H1 (cell line): ENCODE measurements at regions not wholly inside any gene's neighbourhood (a gene's known extent, or its start where the extent isn't known, plus 50 kb on each side); places are given as distances from the start of the nearest gene placed in this dataset.

Experiments
- CTCF ChIA-PET: fragments of 300-600 bp; sonication (Branson Sonifier 250); formaldehyde crosslinking; loops from one replicate; lab custom pipeline; 2021; ENCODE audit not compliant: partially characterized antibody; lab: Charles Lee
- POLR2A ChIA-PET: fragments of 300-600 bp; sonication (Branson Sonifier 250); formaldehyde crosslinking; loops from one replicate; lab custom pipeline; 2021; ENCODE audit warnings: inconsistent platforms; ENCODE audit not compliant: partially characterized antibody; lab: Charles Lee
- DNase-seq, 2 experiments: peaks; one replicate each; pipeline versions ENCODE4 v3.0.0 to v3.0.0-alpha.2; 2010 to 2022; ENCODE audit warnings: low spot score in 2 of 2, low read depth in 1 of 2, mixed read lengths in 1 of 2
- FAIRE-seq: peaks from 2 replicates; lab custom pipeline; 2011; peaks lifted over from hg19 to GRCh38; lab: Jason Lieb, UNC
- H2AFZ ChIP-seq: 2 replicates; pipeline ENCODE4 v1.8.1; 2012; ENCODE audit warnings: low read length, inconsistent platforms
- H2AK5ac ChIP-seq: 2 replicates; pipeline ENCODE4 v1.6.1; 2013; ENCODE audit warnings: low read depth, low read length
- H2BK120ac ChIP-seq: replicated peaks from 2 replicates; pipeline ENCODE3; 2013; ENCODE audit warnings: low read depth, low read length, inconsistent platforms
- H2BK12ac ChIP-seq: 2 replicates; pipeline ENCODE4 v1.6.1; 2013; ENCODE audit warnings: low read depth, low read length
- H2BK15ac ChIP-seq: 2 replicates; pipeline ENCODE4 v1.6.1; 2013; ENCODE audit warnings: low read length
- H2BK20ac ChIP-seq: 2 replicates; pipeline ENCODE4 v1.6.1; 2013; ENCODE audit warnings: low read length
- H2BK5ac ChIP-seq: 2 replicates; pipeline ENCODE4 v1.6.1; 2013; ENCODE audit warnings: low read depth, low read length
- H3K14ac ChIP-seq: 2 replicates; pipeline ENCODE4 v1.6.1; 2013; ENCODE audit warnings: inconsistent platforms; ENCODE audit not compliant: insufficient read length
- H3K18ac ChIP-seq: 2 replicates; pipeline ENCODE4 v1.6.1; 2013; ENCODE audit warnings: low read length; ENCODE audit errors: extremely low read depth
- H3K23ac ChIP-seq: 2 replicates; pipeline ENCODE4 v1.6.1; 2013; ENCODE audit warnings: inconsistent platforms; ENCODE audit not compliant: insufficient read length
- H3K23me2 ChIP-seq: 2 replicates; pipeline ENCODE4 v1.6.1; 2013; ENCODE audit warnings: low read depth, low read length
- H3K27ac ChIP-seq: 2 replicates; pipeline ENCODE4 v1.6.1; 2011; ENCODE audit warnings: low read depth, low read length, inconsistent platforms
- H3K27me3 ChIP-seq, 4 experiments: replicated peaks in 1 of 4; 1 replicate in 1 of 4; 2 replicates in 3 of 4; pipeline versions ENCODE4 v1.6.1 to v1.8.1; 2011 to 2013; ENCODE audit warnings: low read length in 3 of 4, mild to moderate bottlenecking in 3 of 4, inconsistent platforms in 2 of 4, mixed read lengths in 2 of 4, moderate library complexity in 1 of 4; ENCODE audit not compliant: control insufficient read depth in 3 of 4, insufficient read depth in 3 of 4; ENCODE audit errors: extremely low read depth in 1 of 4
- H3K36me3 ChIP-seq, 4 experiments: 2 replicates each; pipeline versions ENCODE4 v1.6.1 to v1.8.1; 2011 to 2013; ENCODE audit warnings: mild to moderate bottlenecking in 4 of 4, low read length in 3 of 4, moderate library complexity in 2 of 4, control low read depth in 1 of 4, inconsistent platforms in 1 of 4; ENCODE audit not compliant: insufficient read depth in 4 of 4, control insufficient read depth in 2 of 4
- H3K4ac ChIP-seq: replicated peaks from 2 replicates; pipeline ENCODE3; 2013; ENCODE audit warnings: low read length, low read depth, mixed read lengths, inconsistent platforms; ENCODE audit not compliant: insufficient read length
- H3K4me1 ChIP-seq, 4 experiments: replicated peaks in 1 of 4; 1 replicate in 1 of 4; 2 replicates in 3 of 4; pipeline versions ENCODE4 v1.6.1 to v1.8.1; 2011 to 2013; ENCODE audit warnings: low read length in 3 of 4, inconsistent platforms in 2 of 4, mixed read lengths in 1 of 4; ENCODE audit not compliant: insufficient read depth in 4 of 4, control insufficient read depth in 3 of 4
- H3K4me2 ChIP-seq, 2 experiments: 2 replicates each; pipeline versions ENCODE4 v1.6.1 to v1.8.1; 2011 to 2013; ENCODE audit warnings: low read depth in 2 of 2, low read length in 2 of 2, control low read depth in 1 of 2, inconsistent platforms in 1 of 2, mild to moderate bottlenecking in 1 of 2; ENCODE audit not compliant: insufficient read depth in 1 of 2
- H3K4me3 ChIP-seq, 4 experiments: fragments of 200-600, 300-600 bp in 1 of 4; sonication (generic), shearing (Covaris generic), sonication (Bioruptor Twin) in 1 of 4; 2 replicates each; pipeline versions ENCODE4 v1.5.1 to v1.8.1; 2011 to 2016; ENCODE audit warnings: low read length in 4 of 4, low read depth in 3 of 4, control low read depth in 2 of 4, inconsistent platforms in 2 of 4, mild to moderate bottlenecking in 2 of 4, mixed read lengths in 1 of 4, moderate library complexity in 1 of 4; ENCODE audit not compliant: insufficient read depth in 2 of 4; ENCODE audit errors: extremely low read depth in 1 of 4
- H3K56ac ChIP-seq: replicated peaks from 2 replicates; pipeline ENCODE3; 2013; ENCODE audit warnings: low read depth, mild to moderate bottlenecking, mixed read lengths, low read length, inconsistent platforms; ENCODE audit not compliant: insufficient read length
- H3K79me1 ChIP-seq: 2 replicates; pipeline ENCODE4 v1.6.1; 2013; ENCODE audit warnings: low read depth, low read length, control low read depth
- H3K79me2 ChIP-seq, 2 experiments: 2 replicates each; pipeline versions ENCODE4 v1.6.1 to v1.8.1; 2012 to 2013; ENCODE audit warnings: low read length in 2 of 2, mild to moderate bottlenecking in 2 of 2, inconsistent platforms in 1 of 2; ENCODE audit not compliant: insufficient read depth in 2 of 2, control insufficient read depth in 1 of 2
- H3K9ac ChIP-seq, 4 experiments: replicated peaks in 1 of 4; 1 replicate in 1 of 4; 2 replicates in 3 of 4; pipeline versions ENCODE4 v1.6.1 to v1.8.1; 2011 to 2013; ENCODE audit warnings: low read depth in 3 of 4, low read length in 3 of 4, control low read depth in 2 of 4, mild to moderate bottlenecking in 2 of 4, moderate library complexity in 2 of 4, inconsistent platforms in 1 of 4; ENCODE audit errors: extremely low read depth in 1 of 4
- H3K9me3 ChIP-seq, 2 experiments: 2 replicates each; pipeline versions ENCODE4 v1.6.1 to v1.8.1; 2012 to 2013; ENCODE audit warnings: mild to moderate bottlenecking in 2 of 2, moderate library complexity in 2 of 2, control low read depth in 1 of 2, inconsistent platforms in 1 of 2, low read depth in 1 of 2, low read length in 1 of 2, mixed read lengths in 1 of 2; ENCODE audit not compliant: insufficient read depth in 2 of 2
- H4K20me1 ChIP-seq, 2 experiments: replicated peaks in 1 of 2; 2 replicates each; pipeline versions ENCODE3 to v1.8.1; 2011 to 2013; ENCODE audit warnings: inconsistent platforms in 2 of 2, low read length in 2 of 2, mild to moderate bottlenecking in 1 of 2; ENCODE audit not compliant: insufficient read depth in 2 of 2, control insufficient read depth in 1 of 2
- H4K5ac ChIP-seq: 2 replicates; pipeline ENCODE4 v1.6.1; 2013; ENCODE audit warnings: low read length, low read depth, mixed read lengths, inconsistent platforms; ENCODE audit not compliant: insufficient read length
- H4K8ac ChIP-seq: 2 replicates; pipeline ENCODE4 v1.8.0; 2013; ENCODE audit warnings: mild to moderate bottlenecking, moderate library complexity, low read length, inconsistent platforms; ENCODE audit not compliant: insufficient read depth; ENCODE audit errors: extremely low read depth
- H4K91ac ChIP-seq: replicated peaks from 2 replicates; pipeline ENCODE3; 2013; ENCODE audit warnings: low read length, mixed read lengths, inconsistent platforms; ENCODE audit not compliant: insufficient read length
- ASH2L ChIP-seq: fragments of 200-600, 300-600 bp; sonication (generic); IDR thresholded peaks from one replicate; pipeline ENCODE4 v1.7.1; 2017; ENCODE audit warnings: low read length
- BCL11A ChIP-seq, 2 experiments: IDR thresholded peaks; one replicate each; pipeline ENCODE4 v1.6.1; 2011; ENCODE audit warnings: low read depth in 2 of 2, low read length in 2 of 2, mild to moderate bottlenecking in 2 of 2
- BRCA1 ChIP-seq: IDR thresholded peaks from 2 replicates; pipeline ENCODE4 v1.6.1; 2012; ENCODE audit warnings: low read depth, low read length, improper control_type of control experiment
- CBX5 ChIP-seq: fragments of 300-800, 300-1000 bp; sonication (generic); IDR thresholded peaks from 2 replicates; pipeline ENCODE4 v1.7.1; 2016; ENCODE audit warnings: antibody characterized with exemption, low read length, low read depth
- GTF2F1 ChIP-seq: IDR thresholded peaks from 2 replicates; pipeline ENCODE4 v1.6.1; 2012; ENCODE audit warnings: low read depth, low read length, improper control_type of control experiment, borderline replicate concordance
- HDAC2 ChIP-seq, 2 experiments: fragments of 300-600 bp in 1 of 2; sonication (generic) in 1 of 2; IDR thresholded peaks; 2 replicates each; pipeline ENCODE4 v1.6.1; 2011 to 2012; ENCODE audit warnings: low read depth in 2 of 2, low read length in 2 of 2, mild to moderate bottlenecking in 2 of 2, moderate library complexity in 2 of 2, borderline replicate concordance in 1 of 2, inconsistent platforms in 1 of 2
- KDM5A ChIP-seq: fragments of 200-600 bp; IDR thresholded peaks from 2 replicates; pipeline ENCODE4 v1.7.1; 2012; ENCODE audit warnings: mild to moderate bottlenecking, low read length, inconsistent platforms, mixed read lengths
- MAFK ChIP-seq: IDR thresholded peaks from 2 replicates; pipeline ENCODE4 v1.6.1; 2012; ENCODE audit warnings: low read depth, mild to moderate bottlenecking, improper control_type of control experiment, low read length
- RXRA ChIP-seq: IDR thresholded peaks from 2 replicates; pipeline ENCODE4 v1.6.1; 2011; ENCODE audit warnings: low read depth, mild to moderate bottlenecking, low read length, moderate library complexity; ENCODE audit not compliant: insufficient read depth
- SAP30 ChIP-seq: fragments of 300-600 bp; sonication (generic); IDR thresholded peaks from 2 replicates; pipeline ENCODE4 v1.7.1; 2012; ENCODE audit warnings: low read length, moderate library complexity, mild to moderate bottlenecking, inconsistent platforms; ENCODE audit not compliant: insufficient read depth, insufficient replicate concordance
- TCF12 ChIP-seq: IDR thresholded peaks from 2 replicates; pipeline ENCODE4 v1.6.1; 2011; ENCODE audit warnings: low read depth, mild to moderate bottlenecking, low read length
- TEAD4 ChIP-seq: IDR thresholded peaks from 2 replicates; pipeline ENCODE4 v1.6.1; 2012; ENCODE audit warnings: low read depth, low read length, inconsistent platforms, mixed read lengths
- WGBS, 2 experiments: shearing (Covaris generic) in 1 of 2; methylation state at CpG; one replicate each; pipeline versions ENCODE4 v1.1.6 to v1.1.7; 2013 to 2015; ENCODE audit warnings: low lambda C conversion rate in 2 of 2, mixed read lengths in 2 of 2, inconsistent platforms in 1 of 2, low coverage in 1 of 2, missing lambda C conversion rate in 1 of 2; ENCODE audit not compliant: insufficient replicate concordance in 2 of 2, insufficient coverage in 1 of 2, insufficient read length in 1 of 2; ENCODE audit errors: extremely low coverage in 1 of 2, missing lambda C conversion rate in 1 of 2; 5-methylcytosine and 5-hydroxymethylcytosine counted together
- TF ChIP-seq, protein P1 (sequence below): IDR thresholded peaks from 2 replicates; pipeline ENCODE4 v1.6.1; 2012; ENCODE audit warnings: low read length, inconsistent platforms

DNA sequence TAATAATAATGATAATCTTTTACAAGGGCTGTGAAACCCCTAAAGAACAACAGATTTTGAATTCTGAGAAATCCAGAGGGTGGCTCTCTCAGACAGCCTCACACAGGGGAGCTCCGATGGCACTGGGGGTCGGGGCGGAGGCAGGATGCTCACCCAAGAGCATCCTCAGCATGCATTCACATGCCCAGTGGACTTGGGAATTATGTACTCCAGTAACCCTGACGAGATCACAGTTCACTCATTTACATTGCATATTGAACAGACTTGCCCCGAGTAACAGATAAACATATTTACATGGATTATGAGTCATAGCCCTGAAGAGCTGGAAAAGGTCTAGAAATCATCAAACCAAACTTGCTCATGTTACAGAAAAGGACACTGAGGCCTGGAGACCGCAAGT is 482.7 kb upstream of the JARID2 start:
- Histone ChIP-seq H4K5ac (no peak overlapping the region), H2AK5ac (no peak overlapping the region), H4K8ac (no peak overlapping the region), H4K91ac (no peak overlapping the region), H3K56ac (no peak overlapping the region), H3K27ac (no peak overlapping the region), H3K36me3 (no peaks in the 10 kb centered on the region), H3K23ac (no peak overlapping the region), H3K79me1 (no peaks in the 10 kb centered on the region; the same call in 1 of the 2 replicates), H3K4ac (no peak overlapping the region), H2BK15ac (no peak overlapping the region), H3K4me2 (no peak overlapping the region), H3K9me3 (no peaks in the 10 kb centered on the region), H3K4me1 (peaks cover 0 to 2% (median 1%) of the 10 kb centered on the region in 4 experiments; a peak in 2 of 7 replicates), H3K18ac (no peak overlapping the region), H3K27me3 (no peaks in the 10 kb centered on the region), H3K4me3 (no peak overlapping the region), H3K9ac (no peak overlapping the region), H2BK120ac (no peak overlapping the region), H2BK5ac (no peak overlapping the region), H2AFZ (no peak overlapping the region), H3K23me2 (no peaks in the 10 kb centered on the region), H3K79me2 (no peaks in the 10 kb centered on the region), H4K20me1 (no peaks in the 10 kb centered on the region), H2BK20ac (no peak overlapping the region), H2BK12ac (no peak overlapping the region), H3K14ac (no peak overlapping the region)
- no peak for TF ChIP-seq CBX5
- no peak for TF ChIP-seq HDAC2 (IDR thresholded peaks at IDR 0.05; ENCODE audit: borderline replicate concordance in 1 of 2, low read depth in 2 of 2, low read length in 2 of 2)
- TF ChIP-seq KDM5A, result no peak
- no peak for TF ChIP-seq RXRA
- TF ChIP-seq BRCA1, result no peak
- TF ChIP-seq GTF2F1, result no peak
- TF ChIP-seq BCL11A (IDR thresholded peaks at IDR 0.05; ENCODE audit: low read depth in 2 of 2, low read length in 2 of 2), result no peak
- no peak for TF ChIP-seq MAFK
- no peak for TF ChIP-seq SAP30
- no peak for TF ChIP-seq TCF12
- no peak for TF ChIP-seq ASH2L
- TF ChIP-seq, protein P1, sequence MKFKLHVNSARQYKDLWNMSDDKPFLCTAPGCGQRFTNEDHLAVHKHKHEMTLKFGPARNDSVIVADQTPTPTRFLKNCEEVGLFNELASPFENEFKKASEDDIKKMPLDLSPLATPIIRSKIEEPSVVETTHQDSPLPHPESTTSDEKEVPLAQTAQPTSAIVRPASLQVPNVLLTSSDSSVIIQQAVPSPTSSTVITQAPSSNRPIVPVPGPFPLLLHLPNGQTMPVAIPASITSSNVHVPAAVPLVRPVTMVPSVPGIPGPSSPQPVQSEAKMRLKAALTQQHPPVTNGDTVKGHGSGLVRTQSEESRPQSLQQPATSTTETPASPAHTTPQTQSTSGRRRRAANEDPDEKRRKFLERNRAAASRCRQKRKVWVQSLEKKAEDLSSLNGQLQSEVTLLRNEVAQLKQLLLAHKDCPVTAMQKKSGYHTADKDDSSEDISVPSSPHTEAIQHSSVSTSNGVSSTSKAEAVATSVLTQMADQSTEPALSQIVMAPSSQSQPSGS, result no peak
- TF ChIP-seq TEAD4, result no peak
- CTCF ChIA-PET, result interaction anchor here (1.4 kb wide), 1 partner anchor 48 kb away, joined by 3 read pairs; no protein-coding TSS in a partner anchor
- WGBS, 2 experiments, result 80% methylated on average over 6 of the region's 6 CpGs; no CpG with 5 or more reads in 1 of the 2 experiments
- no peak for FAIRE-seq
- no peak for DNase-seq
- POLR2A ChIA-PET, result no interaction called here
